NCI-H1105 treated with DMSO at 0.1 percent for 48 hours (cell line): ENCODE measurements at regions not wholly inside any gene's neighbourhood (a gene's known extent, or its start where the extent isn't known, plus 50 kb on each side); places are given as distances from the start of the nearest gene placed in this dataset.

Source experiments
- DNase-seq: peaks from one replicate; lab custom pipeline; 2025; lab: John Stamatoyannopoulos, UW

DNA sequence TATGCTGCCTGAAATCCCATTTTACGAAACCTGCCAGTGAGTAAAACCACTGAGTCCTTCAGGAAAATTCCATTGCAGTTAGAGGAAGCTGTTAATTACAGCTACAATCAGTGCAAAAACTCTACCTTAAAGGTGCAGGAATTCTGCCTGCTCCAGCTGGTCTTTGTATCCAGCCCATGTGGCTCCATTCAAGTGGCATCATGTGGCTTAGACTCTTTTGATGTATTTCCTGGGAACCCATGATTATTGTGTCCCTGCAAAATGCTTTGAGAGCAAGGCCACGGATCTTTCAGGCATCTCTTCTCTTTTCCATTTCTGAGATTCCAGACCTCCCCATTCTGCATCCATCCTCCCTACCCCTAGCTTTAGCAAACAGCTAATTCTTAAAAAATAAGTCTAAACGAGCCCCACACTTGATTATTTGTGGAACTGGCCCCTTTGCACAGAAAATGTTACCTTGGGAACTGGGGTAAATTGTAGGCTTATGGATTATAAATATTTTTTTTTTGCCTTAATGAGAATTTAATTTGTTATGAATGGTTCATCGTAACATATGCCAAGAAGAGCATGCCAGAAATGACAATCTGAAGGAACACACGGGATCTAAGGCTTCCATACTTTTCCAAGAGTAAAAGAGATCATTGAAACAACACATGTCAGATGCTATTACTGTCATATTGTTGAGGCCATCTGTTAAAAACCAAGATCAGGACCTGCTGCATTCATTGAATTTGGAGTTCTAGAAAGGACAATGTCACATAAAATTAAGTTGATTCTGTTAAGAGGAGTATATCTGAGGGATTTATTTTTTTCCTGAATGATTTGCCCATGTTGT, 144.6 kb downstream of the TPH2 start:
- no peak for DNase-seq

- DNase-seq, result no peak
These were observed 145.4 kb downstream of the TPH2 start for GRCh38 chr12:72084061-72084460.

- no peak for DNase-seq
These were observed 146.2 kb downstream of the TPH2 start for GRCh38 chr12:72084880-72085279.

DNA sequence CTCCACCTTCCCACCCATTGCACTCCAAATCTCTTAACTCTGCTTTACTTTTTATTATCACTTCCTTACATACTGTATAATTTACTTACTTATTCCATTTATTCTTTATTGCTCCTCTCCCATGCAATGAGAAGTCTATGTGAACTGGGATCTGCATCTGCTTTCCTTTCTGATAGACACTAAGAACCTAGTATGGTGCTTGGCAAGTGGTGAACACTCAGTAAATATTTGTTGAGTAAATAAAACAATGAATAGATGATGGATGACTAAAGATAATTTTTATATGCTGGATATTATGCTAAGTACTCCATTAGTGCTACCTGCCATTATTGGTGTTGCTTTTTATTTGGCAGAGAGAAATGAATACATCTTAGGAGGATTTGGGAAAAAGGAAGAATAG, 151.0 kb downstream of the TPH2 start:
- peak; percentile 98 for DNase-seq

DNA sequence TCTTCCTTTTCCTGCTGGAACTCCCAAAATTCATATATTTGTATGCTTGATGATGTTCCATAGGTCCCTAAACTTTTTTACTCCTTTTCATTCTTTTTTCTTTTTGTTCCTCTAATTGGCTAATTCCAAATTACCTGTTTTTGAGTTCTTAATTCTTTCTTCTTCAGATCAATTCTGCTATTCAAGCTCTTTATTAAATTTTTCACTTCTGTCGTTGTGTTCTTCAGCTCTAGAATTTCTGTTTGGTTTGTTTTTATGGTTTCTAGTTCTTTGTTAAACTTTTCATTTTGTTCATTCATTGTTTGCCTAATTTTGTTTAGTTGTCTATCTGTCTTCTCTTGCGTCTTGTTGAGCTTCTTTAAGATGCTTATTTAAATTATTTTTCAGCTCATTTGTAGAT, 154.8 kb downstream of the TPH2 start:
- DNase-seq, result no peak

DNA sequence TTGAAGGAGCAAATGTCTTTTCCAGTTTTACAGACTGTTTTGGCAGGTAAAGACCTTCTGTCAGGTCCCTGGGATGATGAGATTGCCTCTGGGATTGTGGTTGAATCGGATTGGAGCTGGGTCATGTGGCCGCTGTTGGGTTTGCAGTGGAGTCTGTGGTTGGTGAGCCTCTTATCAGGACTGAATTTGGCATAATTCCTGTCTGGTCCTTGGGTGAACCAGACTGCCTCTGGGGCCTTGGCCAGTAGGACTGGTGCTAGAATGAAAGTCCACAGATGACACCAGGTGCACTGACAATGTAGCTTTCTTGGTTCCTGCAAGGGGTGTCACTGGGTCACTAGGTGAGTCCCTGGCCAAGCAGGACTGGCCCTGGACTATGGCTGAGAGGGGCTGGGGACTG, 155.3 kb downstream of the TPH2 start:
- no peak for DNase-seq

GRCh38 chr12:72094490-72094889, 155.8 kb downstream of the TPH2 start:
- DNase-seq, result no peak

DNA sequence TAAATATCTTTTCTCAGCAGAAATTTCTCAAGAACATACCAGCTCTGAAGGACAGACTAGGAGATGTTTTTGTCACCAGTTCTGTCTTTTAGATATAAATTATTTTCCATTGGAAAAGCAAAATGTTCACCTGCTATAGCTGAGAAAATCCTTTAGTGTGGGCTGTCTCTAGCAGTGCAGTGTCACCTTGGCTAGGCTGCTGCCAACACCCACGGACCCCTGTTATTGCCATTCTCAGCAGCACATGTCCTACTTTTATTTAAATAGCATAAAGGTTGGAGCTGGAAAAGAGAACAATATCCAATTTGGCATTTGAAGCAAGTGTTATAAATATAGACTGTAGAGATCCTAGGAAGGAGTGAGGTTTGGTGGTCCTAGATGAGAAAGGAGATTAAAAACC, 156.4 kb downstream of the TPH2 start:
- no peak for DNase-seq

DNA sequence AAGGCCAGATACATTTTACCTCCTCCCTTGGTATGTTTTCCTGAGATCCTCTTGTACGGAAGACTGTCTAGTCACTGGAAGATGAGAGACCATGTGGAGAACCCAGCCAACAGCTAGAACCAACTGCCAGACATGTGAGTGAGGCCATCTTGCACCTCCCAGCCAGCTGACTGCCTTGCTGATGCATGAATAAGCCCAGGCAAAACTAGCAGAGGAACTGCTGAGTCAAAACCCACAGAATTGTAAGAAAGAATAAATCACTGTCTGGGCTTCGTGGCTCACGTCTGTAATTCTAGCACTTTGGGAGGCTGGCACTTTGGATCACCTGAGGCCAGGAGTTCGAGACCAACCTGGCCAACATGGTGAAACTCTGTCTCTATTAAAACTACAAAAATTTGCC, 160.0 kb downstream of the TPH2 start:
- DNase-seq, result no peak

- no peak for DNase-seq
These were observed 162.2 kb downstream of the TPH2 start for GRCh38 chr12:72100854-72101253.

DNA sequence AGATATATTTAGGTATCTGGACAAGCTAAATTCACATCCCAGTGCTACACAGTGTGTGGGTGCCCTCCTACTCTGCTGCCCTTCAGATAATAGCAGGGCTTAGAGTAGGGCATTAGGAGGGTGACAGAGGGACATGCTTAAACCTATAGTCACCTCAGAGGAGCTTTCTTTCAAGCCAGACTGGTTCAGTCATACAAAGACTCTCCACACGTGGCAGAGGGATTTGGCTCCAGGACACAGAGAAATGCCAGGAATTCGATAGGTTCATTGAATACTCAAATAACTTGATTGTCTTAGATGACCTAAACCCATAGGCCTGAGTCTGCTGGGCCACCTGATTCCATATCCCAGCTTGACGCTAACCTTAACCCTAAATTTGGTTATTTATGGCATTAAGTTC, 163.5 kb downstream of the TPH2 start:
- DNase-seq, result no peak

DNA sequence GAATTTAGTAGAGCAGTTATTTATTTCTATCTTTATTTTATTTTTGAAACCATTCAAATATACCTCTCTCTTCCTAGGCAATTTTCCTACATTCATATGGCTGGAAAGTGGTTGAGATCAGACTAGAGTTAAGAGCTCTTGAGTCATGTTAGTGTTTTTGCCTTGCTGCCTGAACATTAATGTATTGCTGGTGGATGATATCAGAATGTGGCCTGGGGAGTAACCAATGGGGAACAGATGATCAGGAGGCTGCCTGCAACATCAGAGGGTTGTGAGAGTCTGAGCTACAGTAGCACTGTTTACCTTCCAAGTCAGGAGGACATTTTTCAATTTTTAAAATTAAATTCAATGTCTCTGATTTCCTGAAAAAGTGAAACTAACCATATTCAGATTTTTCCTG, 166.3 kb upstream of the TRHDE start:
- DNase-seq, result no peak

DNA sequence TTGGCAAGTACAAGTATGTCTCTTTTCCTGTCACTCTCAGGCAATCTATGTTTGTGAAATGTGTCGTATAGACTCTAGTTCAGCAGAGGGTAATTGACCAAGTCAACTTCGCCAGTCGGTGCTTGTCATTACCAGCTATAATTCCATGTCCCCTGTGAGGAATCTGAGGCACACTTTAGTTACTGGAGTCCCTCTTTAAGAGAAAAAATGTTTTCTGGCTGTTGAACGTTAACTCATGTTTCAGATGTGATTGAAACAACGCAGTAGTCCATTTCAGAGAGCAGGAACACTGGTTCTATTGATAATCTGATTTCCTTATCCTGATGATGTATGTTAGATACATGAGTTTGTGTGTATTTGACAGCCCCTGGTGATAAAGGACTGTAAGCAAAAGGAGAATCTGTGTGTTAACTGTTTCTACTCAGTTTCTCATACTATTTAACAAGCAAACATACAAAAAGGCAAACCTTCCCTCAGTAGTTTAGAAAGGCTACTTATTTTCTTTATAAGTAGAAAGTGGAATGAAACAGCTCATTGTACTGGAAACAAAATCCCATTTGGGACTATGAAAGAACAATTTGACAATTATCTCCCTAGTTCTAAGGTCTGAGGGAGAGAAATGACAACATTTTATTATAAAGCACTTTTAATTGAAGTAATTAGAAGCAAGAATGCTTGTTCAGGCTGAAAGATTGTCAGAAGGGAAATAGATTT, 161.1 kb upstream of the TRHDE start:
- no peak for DNase-seq

GRCh38 chr12:72111706-72112105, 160.5 kb upstream of the TRHDE start:
- no peak for DNase-seq

GRCh38 chr12:72133497-72134055, 138.6 kb upstream of the TRHDE start:
- DNase-seq, result no peak

DNA sequence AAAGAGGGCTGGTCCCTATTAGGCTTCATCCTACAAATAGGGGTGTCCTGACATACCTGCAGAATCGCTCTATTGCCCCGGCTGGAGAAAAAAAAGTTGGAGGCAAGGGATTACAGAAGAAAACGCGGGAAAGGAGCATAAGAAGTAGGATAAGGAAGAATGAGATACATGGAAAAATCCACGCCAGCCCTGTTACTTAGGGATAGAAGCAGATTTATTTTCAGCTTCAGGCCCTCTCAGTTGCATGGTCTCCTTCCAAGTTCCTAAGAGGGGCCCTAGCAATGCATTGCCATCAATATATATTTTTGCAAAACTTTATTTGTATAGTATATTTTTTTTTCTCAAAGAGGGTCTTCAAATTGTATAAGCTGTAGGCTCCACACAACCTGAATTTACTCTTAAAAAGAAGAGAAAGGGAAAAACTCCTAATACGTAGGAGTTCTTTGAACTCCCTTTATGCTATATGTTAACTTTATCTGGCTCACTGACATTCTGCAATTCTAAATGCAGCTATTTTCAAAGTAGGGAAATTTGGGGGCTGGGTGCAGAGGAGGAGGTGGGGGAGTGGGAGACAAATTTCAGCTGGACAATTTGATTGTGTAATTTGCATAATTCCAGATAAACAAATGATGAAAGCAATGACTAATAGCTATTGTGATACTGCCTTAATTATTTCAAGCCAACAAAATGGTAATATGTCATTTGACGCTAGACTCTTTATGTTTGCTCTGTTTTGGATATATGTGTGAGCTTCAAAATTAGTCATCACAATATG, 137.7 kb upstream of the TRHDE start:
- no peak for DNase-seq

DNA sequence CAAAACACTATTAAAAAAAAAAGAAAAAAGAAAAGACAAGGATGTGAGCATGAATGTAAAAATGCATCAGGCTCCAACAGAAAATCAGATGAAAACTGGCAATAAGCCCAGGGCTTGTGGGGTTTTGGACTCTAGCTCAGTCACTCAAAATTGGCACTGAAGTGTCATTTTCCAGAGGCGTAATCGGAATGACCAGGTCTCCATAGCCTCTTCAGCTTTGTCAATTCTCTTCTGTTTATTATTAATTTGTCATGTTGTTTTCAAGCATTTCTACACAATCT, 137.2 kb upstream of the TRHDE start:
- peak; percentile 63 for DNase-seq

DNA sequence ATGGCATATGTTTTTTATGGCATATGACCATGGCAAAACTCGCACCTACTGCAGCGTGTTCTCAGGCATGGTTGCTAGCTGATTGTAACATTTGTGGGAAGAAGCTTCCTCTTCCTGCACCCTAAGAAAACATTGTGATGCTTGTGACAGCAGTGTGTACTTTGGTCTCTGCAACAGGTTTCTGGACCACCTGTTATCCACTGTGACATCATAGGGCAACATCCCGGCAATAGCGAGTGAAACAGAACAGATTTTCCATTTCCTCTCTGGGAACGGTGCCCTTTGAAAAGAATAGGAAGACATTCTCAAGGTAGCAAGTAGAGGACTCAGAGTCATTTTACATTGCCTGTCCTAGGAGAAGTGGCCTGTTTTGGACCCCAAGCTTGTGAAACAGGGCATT, 135.4 kb upstream of the TRHDE start:
- DNase-seq, result no peak

GRCh38 chr12:72139411-72139810, 132.8 kb upstream of the TRHDE start:
- no peak for DNase-seq

DNA sequence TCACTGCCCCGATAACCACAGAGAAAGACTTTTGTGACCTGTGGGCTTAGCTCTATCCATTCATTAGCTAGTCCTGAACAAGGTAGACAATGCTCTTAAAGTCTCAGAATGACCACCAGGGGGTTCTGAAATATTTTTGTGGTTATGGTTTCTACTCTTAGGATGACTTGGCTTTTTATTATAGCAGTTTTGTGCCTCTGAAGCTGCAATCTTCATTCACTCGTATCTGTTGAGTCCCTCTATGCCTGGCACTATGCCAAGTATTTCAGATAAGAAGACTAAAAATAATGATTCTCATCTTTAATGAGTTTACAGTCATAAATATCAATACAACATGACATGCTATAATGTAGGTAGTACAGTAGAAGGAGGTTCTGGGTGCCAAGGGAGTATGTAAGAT, 130.8 kb upstream of the TRHDE start:
- peak; percentile 84 for DNase-seq

- DNase-seq, result no peak
These were observed 127.6 kb upstream of the TRHDE start for GRCh38 chr12:72144553-72144952.

GRCh38 chr12:72146495-72146894, 125.7 kb upstream of the TRHDE start:
- peak; percentile 29 for DNase-seq

DNA sequence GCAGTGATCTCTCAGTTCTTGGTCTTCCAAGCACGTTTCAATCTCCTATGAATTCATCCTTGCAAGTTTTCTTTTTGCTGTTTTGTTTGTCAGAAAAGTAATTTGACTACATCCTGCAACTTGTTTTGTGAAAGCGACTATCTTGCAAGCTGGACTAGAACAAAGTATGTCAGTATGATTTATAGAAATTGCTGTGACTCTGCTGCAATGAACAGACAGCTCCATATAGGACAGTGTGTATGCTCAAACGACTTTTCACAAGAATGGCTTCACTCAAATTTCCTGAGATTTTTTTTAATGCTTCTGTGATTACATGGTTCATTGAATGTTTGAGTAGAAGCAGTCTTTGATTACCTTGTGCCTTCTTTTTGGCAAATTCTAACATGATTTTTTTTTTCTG, 123.5 kb upstream of the TRHDE start:
- DNase-seq, result peak; percentile 44
